GM12878 (cell line): ENCODE measurements at regions not wholly inside any gene's neighbourhood (a gene's known extent, or its start where the extent isn't known, plus 50 kb on each side); places are given as distances from the start of the nearest gene placed in this dataset.

Experiments used
- ATAC-seq: fragments of 200-7000 bp; cut with Tn5 transposase; 3 replicates; pipeline ENCODE4 v1.9.1; 2020; ENCODE audit warnings: mild to moderate bottlenecking, moderate library complexity
- BruUV-seq: library from RNA; stranded (reverse); fragments of 400-500 nt; replicated peaks from 2 replicates; lab custom pipeline; 2021; lab: Mats Ljungman, UMichigan
- CTCF ChIA-PET: fragments of 300-600 bp; sonication (Branson Sonifier 250); formaldehyde crosslinking; extraction: SDS; loops from one replicate; lab custom pipeline; 2021; ENCODE audit warnings: inconsistent platforms; lab: Yijun Ruan, JAX
- POLR2A ChIA-PET: fragments of 350-600 bp; formaldehyde crosslinking; extraction: SDS; loops from one replicate; lab custom pipeline; 2021; ENCODE audit warnings: inconsistent platforms; lab: Charles Lee
- RAD21 ChIA-PET: fragments of 300-600 bp; sonication (Branson Sonifier 250); formaldehyde crosslinking; loops from one replicate; lab custom pipeline; 2023; ENCODE audit warnings: antibody characterized with exemption; ENCODE audit not compliant: unreplicated experiment; lab: Charles Lee
- SMC1A ChIA-PET: fragments of 300-600 bp; sonication (Branson Sonifier 250); formaldehyde crosslinking; loops from one replicate; lab custom pipeline; 2023; ENCODE audit not compliant: unreplicated experiment, uncharacterized antibody; lab: Charles Lee
- DNase-seq: peaks from one replicate; pipeline ENCODE4 v3.0.0-alpha.2; 2011; ENCODE audit warnings: low read depth, low spot score
- FAIRE-seq: peaks from 3 replicates; lab custom pipeline; 2011; peaks lifted over from hg19 to GRCh38; lab: Jason Lieb, UNC
- H2AFZ ChIP-seq: 2 replicates; pipeline ENCODE4 v1.6.0; 2011; ENCODE audit warnings: low read depth, low read length, control low read depth; ENCODE audit not compliant: control insufficient read depth
- H3K27ac ChIP-seq: 2 replicates; pipeline ENCODE4 v1.5.1; 2011; ENCODE audit warnings: control low read depth; ENCODE audit not compliant: control insufficient read depth, insufficient read depth
- H3K27me3 ChIP-seq, 2 experiments: replicated peaks in 1 of 2; 2 replicates each; pipeline versions ENCODE4 v1.6.0 to v1.6.1; 2011; ENCODE audit warnings: low read length in 1 of 2; ENCODE audit not compliant: control insufficient read depth in 2 of 2, insufficient read depth in 2 of 2
- H3K36me3 ChIP-seq, 2 experiments: 2 replicates each; pipeline ENCODE4 v1.5.1; 2011; ENCODE audit warnings: low read length in 1 of 2; ENCODE audit not compliant: control insufficient read depth in 2 of 2, insufficient read depth in 2 of 2
- H3K4me1 ChIP-seq: 2 replicates; pipeline ENCODE4 v1.6.1; 2011; ENCODE audit warnings: mild to moderate bottlenecking, low read length, moderate library complexity, mixed read lengths; ENCODE audit not compliant: control insufficient read depth, insufficient read depth
- H3K4me2 ChIP-seq: 2 replicates; pipeline ENCODE4 v1.6.0; 2011; ENCODE audit warnings: control low read depth; ENCODE audit not compliant: control insufficient read depth, insufficient read depth
- H3K4me3 ChIP-seq: fragments of 200-600 bp; sonication (generic); 2 replicates; pipeline ENCODE4 v1.5.1; 2016
- H3K79me2 ChIP-seq: 2 replicates; pipeline ENCODE4 v1.6.0; 2011; ENCODE audit warnings: low read length; ENCODE audit not compliant: control insufficient read depth, insufficient read depth
- H3K9ac ChIP-seq: 2 replicates; pipeline ENCODE4 v1.8.0; 2011; ENCODE audit warnings: low read length, control low read depth, mixed read lengths; ENCODE audit not compliant: control insufficient read depth, insufficient read depth
- H3K9me3 ChIP-seq: replicated peaks from 3 replicates; pipeline ENCODE4 v1.5.1; 2011; ENCODE audit warnings: mild to moderate bottlenecking, low read length; ENCODE audit not compliant: control insufficient read depth, insufficient read depth
- H4K20me1 ChIP-seq: 2 replicates; pipeline ENCODE4 v1.6.0; 2011; ENCODE audit not compliant: control insufficient read depth, insufficient read depth
- MYB ChIP-seq: fragments of 150-350 bp; IDR thresholded peaks from 2 replicates; pipeline ENCODE4 v1.6.1; 2014; ENCODE audit warnings: mild to moderate bottlenecking, low read depth, low read length, borderline replicate concordance
- RELA ChIP-seq: fragments of 450-650 bp; IDR thresholded peaks from 2 replicates; pipeline ENCODE4 v1.8.0; 2014; ENCODE audit warnings: borderline replicate concordance; ENCODE audit not compliant: partially characterized antibody
- SP1 ChIP-seq: IDR thresholded peaks from one replicate; pipeline ENCODE4 v1.6.1; 2011; ENCODE audit warnings: low read depth, low read length
- SREBF1 ChIP-seq: IDR thresholded peaks from 2 replicates; pipeline ENCODE4 v1.6.1; 2012; ENCODE audit warnings: mild to moderate bottlenecking, low read length
- YY1 ChIP-seq: IDR thresholded peaks from 2 replicates; pipeline ENCODE4 v1.6.1; 2011; ENCODE audit warnings: low read depth, mild to moderate bottlenecking, low read length
- ZNF217 ChIP-seq: fragments of 450-650 bp; IDR thresholded peaks from 2 replicates; pipeline ENCODE4 v1.6.1; 2017; ENCODE audit warnings: antibody characterized with exemption, mild to moderate bottlenecking
- ZNF384 ChIP-seq: IDR thresholded peaks from 2 replicates; pipeline ENCODE4 v1.6.1; 2012; ENCODE audit warnings: low read depth, mild to moderate bottlenecking, low read length, improper control_type of control experiment, borderline replicate concordance
- WGBS: methylation state at CpG from one replicate; pipeline ENCODE4 v1.1.6; 2016; ENCODE audit warnings: low lambda C conversion rate; ENCODE audit not compliant: insufficient replicate concordance, insufficient coverage; ENCODE audit errors: missing lambda C conversion rate; 5-methylcytosine and 5-hydroxymethylcytosine counted together
- in situ Hi-C: fragments of 300-500 bp; cut with MboI; formaldehyde crosslinking; loops from 9 replicates; pipeline ENCODE4 v1.14.3; 2018; ENCODE audit warnings: mixed read lengths
- intact Hi-C: fragments of 100-400 bp; cut with micrococcal nuclease; formaldehyde crosslinking; loops from one replicate; pipeline ENCODE4 v1.14.2; 2022; ENCODE audit not compliant: unreplicated experiment
- TF ChIP-seq, protein P1 (sequence below): IDR thresholded peaks from 2 replicates; pipeline ENCODE4 v1.6.1; 2011; ENCODE audit warnings: low read depth, low read length, improper control_type of control experiment, borderline replicate concordance
- TF ChIP-seq, protein P2 (sequence below), 3 experiments: IDR thresholded peaks in 2 of 3; conservative IDR thresholded peaks in 1 of 3; 2 replicates each; pipeline ENCODE4 v1.5.1; 2011; ENCODE audit warnings: low read depth in 3 of 3, low read length in 3 of 3, mild to moderate bottlenecking in 3 of 3, control low read depth in 2 of 3, moderate library complexity in 2 of 3, inconsistent platforms in 1 of 3, mixed read lengths in 1 of 3; ENCODE audit not compliant: control insufficient read depth in 2 of 3, insufficient read depth in 1 of 3; ENCODE audit errors: extremely low read depth in 1 of 3
- TF ChIP-seq, protein P3 (sequence below): IDR thresholded peaks from 2 replicates; pipeline ENCODE4 v1.6.1; 2011; ENCODE audit warnings: borderline replicate concordance, low read depth, mild to moderate bottlenecking, moderate library complexity, low read length; ENCODE audit not compliant: insufficient read depth, poor library complexity, severe bottlenecking

DNA sequence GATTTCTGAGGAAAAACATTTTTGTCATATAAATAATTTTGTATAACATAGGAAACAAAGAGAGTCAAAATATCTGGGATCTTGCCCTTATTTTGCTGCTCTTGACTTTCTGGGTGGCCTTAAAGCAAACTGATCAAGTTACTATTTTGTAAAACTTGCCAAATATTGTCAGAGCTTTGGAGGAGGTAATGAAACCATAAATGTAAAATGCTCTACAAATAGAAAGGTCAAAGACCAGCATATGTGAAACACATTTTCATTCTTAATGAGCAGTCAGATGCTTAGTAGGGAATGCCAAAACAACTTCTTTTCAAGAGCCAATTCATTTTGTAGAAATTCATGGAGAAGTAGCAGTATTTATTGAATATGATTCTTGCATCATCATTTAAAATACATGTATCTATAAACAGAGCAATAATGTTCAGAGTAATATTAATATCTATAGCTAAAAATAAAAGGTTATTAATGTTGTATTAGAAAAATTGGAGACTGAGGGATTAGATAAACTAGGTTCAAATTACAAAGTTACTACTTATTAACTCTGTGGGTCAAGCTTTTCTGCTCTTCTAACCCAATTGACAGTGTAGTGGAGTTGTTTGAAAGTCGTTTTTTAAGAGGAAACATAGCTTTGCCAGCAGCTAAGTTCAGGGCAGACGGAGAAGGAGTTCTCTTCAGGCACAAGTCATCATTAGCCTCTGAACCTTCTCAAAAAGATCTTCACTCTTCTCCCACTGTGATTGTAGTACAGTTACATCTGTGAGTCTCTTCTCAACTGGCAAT, 2053.1 kb downstream of the EFNA5 start:
- 15% methylated on average over 2 of the region's 2 CpGs for WGBS
- Histone ChIP-seq H3K36me3 (no peaks in the 10 kb centered on the region), H3K9me3 (no peaks in the 10 kb centered on the region), H3K4me1 (no peaks in the 10 kb centered on the region), H3K4me2 (no peak overlapping the region), H4K20me1 (no peaks in the 10 kb centered on the region), H2AFZ (no peak overlapping the region), H3K9ac (no peak overlapping the region), H3K27me3 (no peaks in the 10 kb centered on the region), H3K4me3 (no peak overlapping the region), H3K79me2 (no peaks in the 10 kb centered on the region), H3K27ac (no peak overlapping the region)
- FAIRE-seq (no peak), DNase-seq (no peak), ATAC-seq (no peak)
- TF ChIP-seq SREBF1, result no peak
- TF ChIP-seq ZNF217, result no peak
- no peak for TF ChIP-seq YY1
- TF ChIP-seq, protein P1, sequence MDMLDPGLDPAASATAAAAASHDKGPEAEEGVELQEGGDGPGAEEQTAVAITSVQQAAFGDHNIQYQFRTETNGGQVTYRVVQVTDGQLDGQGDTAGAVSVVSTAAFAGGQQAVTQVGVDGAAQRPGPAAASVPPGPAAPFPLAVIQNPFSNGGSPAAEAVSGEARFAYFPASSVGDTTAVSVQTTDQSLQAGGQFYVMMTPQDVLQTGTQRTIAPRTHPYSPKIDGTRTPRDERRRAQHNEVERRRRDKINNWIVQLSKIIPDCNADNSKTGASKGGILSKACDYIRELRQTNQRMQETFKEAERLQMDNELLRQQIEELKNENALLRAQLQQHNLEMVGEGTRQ, result no peak
- TF ChIP-seq RELA, result no peak
- TF ChIP-seq SP1, result no peak
- no peak for TF ChIP-seq MYB
- TF ChIP-seq ZNF384, result no peak
- TF ChIP-seq, protein P2, sequence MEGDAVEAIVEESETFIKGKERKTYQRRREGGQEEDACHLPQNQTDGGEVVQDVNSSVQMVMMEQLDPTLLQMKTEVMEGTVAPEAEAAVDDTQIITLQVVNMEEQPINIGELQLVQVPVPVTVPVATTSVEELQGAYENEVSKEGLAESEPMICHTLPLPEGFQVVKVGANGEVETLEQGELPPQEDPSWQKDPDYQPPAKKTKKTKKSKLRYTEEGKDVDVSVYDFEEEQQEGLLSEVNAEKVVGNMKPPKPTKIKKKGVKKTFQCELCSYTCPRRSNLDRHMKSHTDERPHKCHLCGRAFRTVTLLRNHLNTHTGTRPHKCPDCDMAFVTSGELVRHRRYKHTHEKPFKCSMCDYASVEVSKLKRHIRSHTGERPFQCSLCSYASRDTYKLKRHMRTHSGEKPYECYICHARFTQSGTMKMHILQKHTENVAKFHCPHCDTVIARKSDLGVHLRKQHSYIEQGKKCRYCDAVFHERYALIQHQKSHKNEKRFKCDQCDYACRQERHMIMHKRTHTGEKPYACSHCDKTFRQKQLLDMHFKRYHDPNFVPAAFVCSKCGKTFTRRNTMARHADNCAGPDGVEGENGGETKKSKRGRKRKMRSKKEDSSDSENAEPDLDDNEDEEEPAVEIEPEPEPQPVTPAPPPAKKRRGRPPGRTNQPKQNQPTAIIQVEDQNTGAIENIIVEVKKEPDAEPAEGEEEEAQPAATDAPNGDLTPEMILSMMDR (IDR thresholded peaks at IDR 0.05 in 2 of 3, conservative IDR thresholded peaks at IDR 0.05 in 1 of 3; ENCODE audit: control insufficient read depth in 2 of 3, extremely low read depth in 1 of 3, insufficient read depth in 1 of 3, low read depth in 3 of 3, low read length in 3 of 3), result no peak
- TF ChIP-seq, protein P3, sequence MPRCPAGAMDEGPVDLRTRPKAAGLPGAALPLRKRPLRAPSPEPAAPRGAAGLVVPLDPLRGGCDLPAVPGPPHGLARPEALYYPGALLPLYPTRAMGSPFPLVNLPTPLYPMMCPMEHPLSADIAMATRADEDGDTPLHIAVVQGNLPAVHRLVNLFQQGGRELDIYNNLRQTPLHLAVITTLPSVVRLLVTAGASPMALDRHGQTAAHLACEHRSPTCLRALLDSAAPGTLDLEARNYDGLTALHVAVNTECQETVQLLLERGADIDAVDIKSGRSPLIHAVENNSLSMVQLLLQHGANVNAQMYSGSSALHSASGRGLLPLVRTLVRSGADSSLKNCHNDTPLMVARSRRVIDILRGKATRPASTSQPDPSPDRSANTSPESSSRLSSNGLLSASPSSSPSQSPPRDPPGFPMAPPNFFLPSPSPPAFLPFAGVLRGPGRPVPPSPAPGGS, result no peak
- intact Hi-C loops (no loop called here), in situ Hi-C loops (no loop called here)
- BruUV-seq, result no TSS peak
- ChIA-PET POLR2A (no interaction called here), RAD21 (no interaction called here), SMC1A (interaction anchor here (0.7 kb wide), 1 partner anchor 30 kb away, joined by 3 read pairs; no protein-coding TSS in a partner anchor), CTCF (no interaction called here)
